ENCODE measurements at regions not wholly inside any gene's neighbourhood (a gene's known extent, or its start where the extent isn't known, plus 50 kb on each side); places are given as distances from the start of the nearest gene placed in this dataset.

GRCh38 chr11:71330996-71331395 lies 78.6 kb upstream of the SHANK2 start:
- dilution Hi-C loops (cut with MboI; ENCODE audit: extremely low pct_ligation_motif_present, low sequenced_read_pairs): no loop called here
- DNase-seq (ENCODE audit: low read depth, low spot score): no peak
- FAIRE-seq: no peak

GRCh38 chr11:71330349-71330748 lies 78.0 kb upstream of the SHANK2 start:
- TF ChIP-seq CTCF (optimal IDR thresholded peaks at IDR 0.05 in 1 of 3, IDR thresholded peaks at IDR 0.05 in 1 of 3, conservative IDR thresholded peaks at IDR 0.05 in 1 of 3; ENCODE audit: extremely low read depth in 1 of 3, insufficient read depth in 2 of 3, low read length in 3 of 3) (no peak), EZH2 (IDR thresholded peaks at IDR 0.05; ENCODE audit: low read length) (no peak)
- dilution Hi-C loops (cut with MboI; ENCODE audit: extremely low pct_ligation_motif_present, low sequenced_read_pairs): no loop called here
- H3K9ac ChIP-seq (ENCODE audit: control insufficient read depth, extremely low read depth, insufficient read depth, low read length): no peak overlapping the region
- no peak for FAIRE-seq
- H3K4me3 ChIP-seq (ENCODE audit: control insufficient read depth in 2 of 3, extremely low read depth in 1 of 3, insufficient read depth in 2 of 3, low read depth in 1 of 3, low read length in 3 of 3): no peak overlapping the region
- no peak overlapping the region for H2AFZ ChIP-seq (ENCODE audit: control insufficient read depth, low read length)
- H3K36me3 ChIP-seq (ENCODE audit: control insufficient read depth in 2 of 2, extremely low read depth in 1 of 2, insufficient read depth in 2 of 2, low read length in 2 of 2): no peaks in the 10 kb centered on the region
- no peak overlapping the region for H3K27ac ChIP-seq (ENCODE audit: control insufficient read depth, insufficient read depth, low read length)
- no peak overlapping the region for H3K4me2 ChIP-seq (ENCODE audit: control insufficient read depth, extremely low read depth, insufficient read depth, low read depth, low read length)
- no peak for DNase-seq (ENCODE audit: low read depth, low spot score)
- H3K4me1 ChIP-seq (ENCODE audit: control insufficient read depth, extremely low read depth, insufficient read depth, low read length): no peaks in the 10 kb centered on the region
- H3K27me3 ChIP-seq (ENCODE audit: control insufficient read depth, extremely low read depth, insufficient read depth, low read length): no peaks in the 10 kb centered on the region
- H3K9me3 ChIP-seq (ENCODE audit: control insufficient read depth, low read depth, low read length): no peaks in the 10 kb centered on the region
- no peaks in the 10 kb centered on the region for H3K79me2 ChIP-seq (ENCODE audit: control insufficient read depth, insufficient read depth, low read length)
- no peaks in the 10 kb centered on the region for H3K9me1 ChIP-seq (ENCODE audit: control insufficient read depth, extremely low read depth, insufficient read depth, low read length)
- no peaks in the 10 kb centered on the region for H4K20me1 ChIP-seq (ENCODE audit: control insufficient read depth, extremely low read depth, insufficient read depth, low read length)

More at GRCh38 chr11:71330996-71331395, 78.6 kb upstream of the SHANK2 start:
- H2AFZ ChIP-seq (ENCODE audit: control insufficient read depth, low read length): no peak overlapping the region
- no peaks in the 10 kb centered on the region for H3K27me3 ChIP-seq (ENCODE audit: control insufficient read depth, extremely low read depth, insufficient read depth, low read length)
- H3K36me3 ChIP-seq (ENCODE audit: control insufficient read depth in 2 of 2, extremely low read depth in 1 of 2, insufficient read depth in 2 of 2, low read length in 2 of 2): no peaks in the 10 kb centered on the region
- H3K27ac ChIP-seq (ENCODE audit: control insufficient read depth, insufficient read depth, low read length): no peak overlapping the region
- no peaks in the 10 kb centered on the region for H3K4me1 ChIP-seq (ENCODE audit: control insufficient read depth, extremely low read depth, insufficient read depth, low read length)
- H3K4me2 ChIP-seq (ENCODE audit: control insufficient read depth, extremely low read depth, insufficient read depth, low read depth, low read length): no peak overlapping the region
- no peaks in the 10 kb centered on the region for H3K9me1 ChIP-seq (ENCODE audit: control insufficient read depth, extremely low read depth, insufficient read depth, low read length)
- no peaks in the 10 kb centered on the region for H3K9me3 ChIP-seq (ENCODE audit: control insufficient read depth, low read depth, low read length)
- TF ChIP-seq EZH2 (IDR thresholded peaks at IDR 0.05; ENCODE audit: low read length): no peak
- TF ChIP-seq CTCF (optimal IDR thresholded peaks at IDR 0.05 in 1 of 3, IDR thresholded peaks at IDR 0.05 in 1 of 3, conservative IDR thresholded peaks at IDR 0.05 in 1 of 3; ENCODE audit: extremely low read depth in 1 of 3, insufficient read depth in 2 of 3, low read length in 3 of 3): no peak
- no peak overlapping the region for H3K9ac ChIP-seq (ENCODE audit: control insufficient read depth, extremely low read depth, insufficient read depth, low read length)
- H3K79me2 ChIP-seq (ENCODE audit: control insufficient read depth, insufficient read depth, low read length): no peaks in the 10 kb centered on the region
- no peaks in the 10 kb centered on the region for H4K20me1 ChIP-seq (ENCODE audit: control insufficient read depth, extremely low read depth, insufficient read depth, low read length)
- H3K4me3 ChIP-seq (ENCODE audit: control insufficient read depth in 2 of 3, extremely low read depth in 1 of 3, insufficient read depth in 2 of 3, low read depth in 1 of 3, low read length in 3 of 3): no peak overlapping the region
